HCT116 (cell line): ENCODE measurements at regions not wholly inside any gene's neighbourhood (a gene's known extent, or its start where the extent isn't known, plus 50 kb on each side); places are given as distances from the start of the nearest gene placed in this dataset.

ENCODE experiments used
- ATAC-seq: fragments of 200-7000 bp; cut with Tn5 transposase; 2 replicates; pipeline ENCODE4 v1.9.1; 2020; ENCODE audit warnings: mild to moderate bottlenecking, moderate library complexity
- BruUV-seq: library from RNA; stranded (reverse); fragments of 400-500 nt; replicated peaks from 2 replicates; lab custom pipeline; 2021; lab: Mats Ljungman, UMichigan
- CTCF ChIA-PET: fragments of 300-600 bp; sonication (Branson Sonifier 250); formaldehyde crosslinking; loops from one replicate; lab custom pipeline; 2021; ENCODE audit warnings: antibody characterized with exemption; lab: Charles Lee
- POLR2A ChIA-PET: fragments of 300-600, 350-600 bp; sonication (Branson Sonifier 250); formaldehyde crosslinking; loops from one replicate; lab custom pipeline; 2021; ENCODE audit warnings: antibody characterized with exemption; lab: Charles Lee
- RAD21 ChIA-PET, 2 experiments: fragments of 300-600 bp; sonication (Branson Sonifier 250); formaldehyde crosslinking; loops; one replicate each; lab custom pipeline; 2023; ENCODE audit warnings: low total read pairs in 2 of 2; ENCODE audit not compliant: uncharacterized antibody in 2 of 2, unreplicated experiment in 2 of 2, low non-redundant PET in 1 of 2; lab: Charles Lee
- DNase-seq: peaks from one replicate; pipeline ENCODE4 v3.0.0-alpha.2; 2010; ENCODE audit warnings: low read depth, low spot score
- H2AFZ ChIP-seq: fragments of 200-600 bp; shearing (Covaris generic), sonication (generic); 2 replicates; pipeline ENCODE4 v1.6.1; 2017; ENCODE audit warnings: low read depth, mixed run types, mixed read lengths, antibody characterized with exemption, low read length; ENCODE audit not compliant: poor library complexity, severe bottlenecking
- H3K27ac ChIP-seq: 2 replicates; pipeline ENCODE4 v1.5.1; 2012; ENCODE audit warnings: low read depth, low read length
- H3K27me3 ChIP-seq: fragments of 200-600 bp; sonication (generic); 2 replicates; pipeline ENCODE4 v1.6.1; 2016; ENCODE audit warnings: mixed run types, low read length, mixed read lengths; ENCODE audit not compliant: insufficient read depth
- H3K36me3 ChIP-seq, 2 experiments: fragments of 200-500 bp in 1 of 2; fragments of 200-600 bp in 1 of 2; sonication (Bioruptor generic) in 1 of 2; sonication (generic) in 1 of 2; 2 replicates each; pipeline versions ENCODE4 v1.5.1 to v1.6.1; 2014 to 2016; ENCODE audit warnings: low read length in 2 of 2, inconsistent platforms in 1 of 2, mixed read lengths in 1 of 2, mixed run types in 1 of 2; ENCODE audit not compliant: insufficient read depth in 2 of 2, control insufficient read depth in 1 of 2
- H3K4me1 ChIP-seq, 2 experiments: fragments of 200-600 bp in 1 of 2; sonication (generic) in 1 of 2; 2 replicates each; pipeline versions ENCODE4 v1.5.1 to v1.6.1; 2012 to 2017; ENCODE audit warnings: low read length in 2 of 2, inconsistent platforms in 1 of 2, mild to moderate bottlenecking in 1 of 2, mixed read lengths in 1 of 2, mixed run types in 1 of 2, moderate library complexity in 1 of 2; ENCODE audit not compliant: insufficient read depth in 2 of 2, control insufficient read depth in 1 of 2
- H3K4me2 ChIP-seq: fragments of 200-600 bp; sonication (generic); 2 replicates; pipeline ENCODE4 v1.6.1; 2017; ENCODE audit warnings: mixed run types, low read length, mixed read lengths
- H3K4me3 ChIP-seq, 2 experiments: fragments of 200-600 bp in 1 of 2; sonication (generic) in 1 of 2; replicated peaks in 1 of 2; 2 replicates each; pipeline ENCODE4 v1.5.1; 2011 to 2016; ENCODE audit warnings: low read length in 2 of 2, control low read depth in 1 of 2, low read depth in 1 of 2, mild to moderate bottlenecking in 1 of 2, mixed read lengths in 1 of 2, mixed run types in 1 of 2
- H3K79me2 ChIP-seq: fragments of 200-600 bp; sonication (generic); 2 replicates; pipeline ENCODE4 v1.6.1; 2017; ENCODE audit warnings: mild to moderate bottlenecking, mixed run types, low read length, moderate library complexity, mixed read lengths; ENCODE audit not compliant: insufficient read depth
- H3K9ac ChIP-seq: fragments of 200-600 bp; sonication (generic); 2 replicates; pipeline ENCODE4 v1.6.1; 2016; ENCODE audit warnings: low read length, mixed read lengths
- H3K9me2 ChIP-seq: fragments of 200-600 bp; sonication (generic), shearing (Covaris generic); 2 replicates; pipeline ENCODE4 v1.6.1; 2017; ENCODE audit warnings: mixed run types, mild to moderate bottlenecking, moderate library complexity; ENCODE audit not compliant: insufficient read depth
- H3K9me3 ChIP-seq, 2 experiments: fragments of 200-500 bp in 1 of 2; fragments of 200-600 bp in 1 of 2; sonication (Bioruptor generic) in 1 of 2; sonication (generic) in 1 of 2; 2 replicates each; pipeline ENCODE4 v1.6.1; 2014 to 2017; ENCODE audit warnings: low read length in 2 of 2, mixed read lengths in 2 of 2, inconsistent platforms in 1 of 2, low read depth in 1 of 2, mild to moderate bottlenecking in 1 of 2, mixed run types in 1 of 2, moderate library complexity in 1 of 2; ENCODE audit not compliant: control insufficient read depth in 1 of 2, insufficient read depth in 1 of 2
- H4K20me1 ChIP-seq: fragments of 200-600 bp; sonication (generic), shearing (Covaris generic); 2 replicates; pipeline ENCODE4 v1.6.1; 2017; ENCODE audit warnings: mixed run types, mild to moderate bottlenecking, moderate library complexity; ENCODE audit not compliant: insufficient read depth
- ATF3 ChIP-seq: IDR thresholded peaks from 2 replicates; pipeline ENCODE4 v1.6.1; 2012
- CBX3 ChIP-seq: IDR thresholded peaks from 2 replicates; pipeline ENCODE4 v1.6.1; 2012; ENCODE audit warnings: low read depth
- CEBPB ChIP-seq: IDR thresholded peaks from 2 replicates; pipeline ENCODE4 v1.6.1; 2012; ENCODE audit warnings: low read depth
- CTCF ChIP-seq, 3 experiments: fragments of 200-600 bp in 1 of 3; sonication (generic) in 1 of 3; IDR thresholded peaks in 2 of 3; conservative IDR thresholded peaks in 1 of 3; 2 replicates each; pipeline ENCODE4 v1.5.1; 2012 to 2017; ENCODE audit warnings: low read depth in 2 of 3, low read length in 2 of 3, antibody characterized with exemption in 1 of 3, borderline replicate concordance in 1 of 3, control low read depth in 1 of 3, mild to moderate bottlenecking in 1 of 3, mixed read lengths in 1 of 3, mixed run types in 1 of 3, moderate library complexity in 1 of 3; ENCODE audit not compliant: insufficient read depth in 1 of 3
- EGR1 ChIP-seq: IDR thresholded peaks from 2 replicates; pipeline ENCODE4 v1.6.1; 2012; ENCODE audit warnings: low read depth
- EZH2 ChIP-seq: fragments of 200-600 bp; sonication (generic); IDR thresholded peaks from 2 replicates; pipeline ENCODE4 v1.6.1; 2017; ENCODE audit warnings: antibody characterized with exemption, mixed run types
- EZH2phosphoT487 ChIP-seq: fragments of 200-600 bp; IDR thresholded peaks from 2 replicates; pipeline ENCODE4 v1.6.1; 2018; ENCODE audit warnings: antibody characterized with exemption, borderline replicate concordance
- FOSL1 ChIP-seq: IDR thresholded peaks from 2 replicates; pipeline ENCODE4 v1.6.1; 2012; ENCODE audit warnings: low read depth
- JUND ChIP-seq: IDR thresholded peaks from 2 replicates; pipeline ENCODE4 v1.6.1; 2012
- POLR2A ChIP-seq: IDR thresholded peaks from 2 replicates; pipeline ENCODE4 v1.7.0; 2011; ENCODE audit warnings: borderline replicate concordance; ENCODE audit not compliant: insufficient read depth, insufficient read length; ENCODE audit errors: extremely low read depth
- POLR2AphosphoS5 ChIP-seq: IDR thresholded peaks from 2 replicates; pipeline ENCODE4 v1.6.1; 2011; ENCODE audit warnings: mild to moderate bottlenecking, low read depth, low read length, moderate library complexity
- RAD21 ChIP-seq: IDR thresholded peaks from 2 replicates; pipeline ENCODE4 v1.6.1; 2012; ENCODE audit warnings: low read depth, mild to moderate bottlenecking
- REST ChIP-seq: IDR thresholded peaks from 2 replicates; pipeline ENCODE4 v1.6.1; 2012; ENCODE audit warnings: low read depth
- SIN3A ChIP-seq: IDR thresholded peaks from 2 replicates; pipeline ENCODE4 v1.6.1; 2012; ENCODE audit warnings: low read depth
- SP1 ChIP-seq: IDR thresholded peaks from 2 replicates; pipeline ENCODE4 v1.6.1; 2012; ENCODE audit warnings: low read depth
- SRF ChIP-seq: IDR thresholded peaks from 2 replicates; pipeline ENCODE4 v1.6.1; 2012; ENCODE audit warnings: low read depth
- TCF7L2 ChIP-seq: IDR thresholded peaks from 2 replicates; pipeline ENCODE4 v1.7.0; 2011; ENCODE audit warnings: borderline replicate concordance, inconsistent platforms; ENCODE audit not compliant: insufficient read depth, insufficient read length; ENCODE audit errors: extremely low read depth
- YY1 ChIP-seq: IDR thresholded peaks from 2 replicates; pipeline ENCODE4 v1.6.1; 2011; ENCODE audit warnings: low read length, low read depth, moderate library complexity, mild to moderate bottlenecking; ENCODE audit not compliant: insufficient replicate concordance; ENCODE audit errors: extremely low read depth
- ZBTB33 ChIP-seq: IDR thresholded peaks from 2 replicates; pipeline ENCODE4 v1.6.1; 2011; ENCODE audit warnings: mild to moderate bottlenecking, low read length, moderate library complexity; ENCODE audit not compliant: insufficient replicate concordance; ENCODE audit errors: extremely low read depth
- ZFX ChIP-seq: fragments of 450-650 bp; IDR thresholded peaks from 2 replicates; pipeline ENCODE4 v1.6.1; 2017
- ZNF274 ChIP-seq: fragments of 200-500 bp; sonication (Bioruptor generic); IDR thresholded peaks from 2 replicates; pipeline ENCODE4 v1.6.1; 2014; ENCODE audit warnings: mild to moderate bottlenecking, low read depth, low read length, inconsistent platforms
- intact Hi-C: fragments of 100-400 bp; cut with micrococcal nuclease; formaldehyde crosslinking; loops from 2 replicates; pipeline ENCODE4 v1.10.0; 2022

- H4K20me1 ChIP-seq = peaks cover 4% of the 10 kb centered on the region; the same call in 1 of the 2 replicates
- H3K4me3 ChIP-seq = no peak overlapping the region
- intact Hi-C loops = no loop called here
- no peaks in the 10 kb centered on the region for H3K9me3 ChIP-seq
- ATAC-seq = peak; percentile 57
- H3K36me3 ChIP-seq = peaks cover 0 to 16% of the 10 kb centered on the region in 2 experiments; a peak in 1 of 4 replicates
- peaks cover 80% of the 10 kb centered on the region for H3K79me2 ChIP-seq
- no peak overlapping the region for H3K9ac ChIP-seq
- no peak overlapping the region for H3K27ac ChIP-seq
- H3K9me2 ChIP-seq = 0 out of 2 replicates have a peak, but pooled peaks cover 2% of the 10 kb centered on the region
- no peaks in the 10 kb centered on the region for H3K27me3 ChIP-seq
- ChIA-PET POLR2A (no interaction called here), RAD21 (no interaction called here), CTCF (interaction anchor here (0.8 to 1.2 kb wide), 2 partner anchors 10 to 240 kb away, joined by 3 to 4 read pairs; no protein-coding TSS in a partner anchor)
- H3K4me2 ChIP-seq = no peak overlapping the region
- no peaks in the 10 kb centered on the region for H3K4me1 ChIP-seq
- no peak overlapping the region for H2AFZ ChIP-seq
- DNase-seq = no peak
- BruUV-seq = no TSS peak
- TF ChIP-seq CTCF (IDR thresholded peaks at IDR 0.05 in 2 of 3, conservative IDR thresholded peaks at IDR 0.05 in 1 of 3; ENCODE audit: borderline replicate concordance in 1 of 3, insufficient read depth in 1 of 3, low read depth in 2 of 3, low read length in 2 of 3) (peak in 1 of 3 experiments; percentile 20; a peak in 1 of 6 replicates), REST (no peak), SIN3A (no peak), CBX3 (no peak), ZBTB33 (no peak), ZNF274 (no peak), YY1 (peak; percentile 52), POLR2AphosphoS5 (no peak), SRF (no peak), CEBPB (no peak), EGR1 (no peak), FOSL1 (no peak), POLR2A (no peak), EZH2phosphoT487 (no peak), EZH2 (no peak), ZFX (no peak), RAD21 (peak; percentile 45; the same call in 1 of the 2 replicates), JUND (no peak), TCF7L2 (no peak), SP1 (no peak), ATF3 (no peak)
Observed at GRCh38 chr9:110142868-110143481, 65.0 kb downstream of the C9orf152 start.
